ENCODE measurements at regions not wholly inside any gene's neighbourhood (a gene's known extent, or its start where the extent isn't known, plus 50 kb on each side); places are given as distances from the start of the nearest gene placed in this dataset.

DNA sequence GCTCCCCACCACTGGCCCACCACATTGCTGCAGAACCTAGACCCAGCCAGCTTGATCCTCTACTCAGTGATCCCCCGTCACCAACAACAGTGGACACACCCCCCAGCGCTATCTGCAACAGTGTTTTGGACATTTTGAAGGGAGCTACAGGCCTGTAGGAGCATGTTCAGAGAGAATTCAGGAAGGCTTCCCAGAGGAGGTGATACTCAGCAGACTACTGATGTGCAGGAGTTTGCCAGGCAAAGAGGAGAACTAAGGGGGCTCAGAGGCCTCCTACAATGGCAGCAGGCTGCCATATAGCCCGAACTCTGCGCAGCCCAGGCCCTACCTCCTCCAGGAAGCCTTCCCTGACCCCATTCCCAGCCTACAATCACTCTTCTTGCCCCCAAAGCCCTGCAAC is 70.0 kb downstream of the SYNE3 start:
- peak; percentile 91 for TF ChIP-seq ZFP3 (CRISPR knock-in tag; IDR thresholded peaks at IDR 0.05)
- TF ChIP-seq CREB5 (CRISPR knock-in tag; IDR thresholded peaks at IDR 0.05; ENCODE audit: low read depth): no peak
- ATAC-seq: no peak

- ATAC-seq: no peak
- TF ChIP-seq SNAI2 (CRISPR knock-in tag; IDR thresholded peaks at IDR 0.05) (no peak), CREB5 (CRISPR knock-in tag; IDR thresholded peaks at IDR 0.05; ENCODE audit: low read depth) (no peak), TCF4 (CRISPR knock-in tag; IDR thresholded peaks at IDR 0.05; ENCODE audit: borderline replicate concordance) (no peak)
Measured at GRCh38 chr14:95445676-95446075, 70.8 kb downstream of the SYNE3 start.

- ATAC-seq: no peak
- TF ChIP-seq ISL1 (CRISPR knock-in tag; IDR thresholded peaks at IDR 0.05) (peak; percentile 36), ZFP30 (CRISPR knock-in tag; IDR thresholded peaks at IDR 0.05) (no peak)
Measured at GRCh38 chr14:95445161-95445560, 71.3 kb downstream of the SYNE3 start.

DNA sequence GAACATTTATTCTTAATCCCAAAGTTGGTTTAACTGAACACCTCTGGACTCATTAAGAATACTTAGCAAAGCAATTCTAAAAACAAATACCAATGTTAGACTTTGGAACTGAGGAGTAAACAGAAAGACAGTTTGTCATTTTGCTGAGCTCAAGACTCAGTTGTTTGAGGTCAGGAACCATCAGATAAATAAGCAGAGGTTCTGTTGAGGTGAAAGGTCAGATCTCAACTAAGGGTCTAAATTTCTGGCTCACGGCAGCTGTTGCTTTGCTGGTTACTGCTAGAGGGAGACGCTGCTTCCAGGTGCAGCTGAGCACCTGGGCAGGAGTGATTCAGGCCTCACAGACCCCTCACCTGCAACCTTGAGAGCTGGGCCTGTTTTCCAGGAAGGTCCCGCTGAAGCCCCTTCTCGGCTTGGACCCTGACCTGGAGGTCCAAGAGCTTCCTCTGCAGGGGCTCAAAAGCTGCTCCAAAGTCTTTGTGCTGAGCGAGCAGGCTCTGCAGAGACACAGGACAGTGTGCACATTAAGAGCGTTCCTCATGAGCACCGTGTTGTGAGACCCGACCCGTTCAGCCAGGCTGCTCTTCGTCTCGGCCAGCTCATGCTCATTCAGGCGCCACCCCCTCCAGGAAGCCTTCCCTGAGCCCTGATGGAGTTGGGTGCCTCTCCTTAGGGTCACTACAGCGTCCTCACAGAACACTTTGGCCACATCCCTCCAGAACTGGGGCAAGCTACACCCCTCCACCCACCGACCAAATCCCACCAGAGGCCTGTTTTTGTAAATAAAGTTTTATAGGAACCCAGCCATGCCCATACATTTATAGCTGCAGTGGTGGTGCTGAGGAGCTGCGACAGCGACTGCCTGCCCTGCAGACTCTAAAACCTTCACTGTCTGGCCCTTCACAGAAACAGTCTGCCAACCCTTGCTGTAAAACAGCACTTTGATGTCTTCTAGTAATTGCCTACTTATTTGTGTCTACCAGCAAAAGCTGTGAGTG is 72.0 kb downstream of the SYNE3 start:
- ATAC-seq: no peak
- TF ChIP-seq POU6F1 (CRISPR knock-in tag; IDR thresholded peaks at IDR 0.05; ENCODE audit: borderline replicate concordance, low read depth): no peak
- TF ChIP-seq CSDC2 (CRISPR knock-in tag; IDR thresholded peaks at IDR 0.05): no peak
- TF ChIP-seq ZC3H10 (CRISPR knock-in tag; IDR thresholded peaks at IDR 0.05): no peak
- no peak for TF ChIP-seq ESRRG (CRISPR knock-in tag; IDR thresholded peaks at IDR 0.05)

- peak; percentile 95 for ATAC-seq
- TF ChIP-seq CSDC2 (CRISPR knock-in tag; IDR thresholded peaks at IDR 0.05): no peak
- no peak for TF ChIP-seq ZFP3 (CRISPR knock-in tag; IDR thresholded peaks at IDR 0.05)
- TF ChIP-seq BACH2 (CRISPR knock-in tag; IDR thresholded peaks at IDR 0.05; ENCODE audit: borderline replicate concordance): no peak
- TF ChIP-seq CREB5 (CRISPR knock-in tag; IDR thresholded peaks at IDR 0.05; ENCODE audit: low read depth): no peak
- TF ChIP-seq SNAI2 (CRISPR knock-in tag; IDR thresholded peaks at IDR 0.05): no peak
- TF ChIP-seq, protein P1, sequence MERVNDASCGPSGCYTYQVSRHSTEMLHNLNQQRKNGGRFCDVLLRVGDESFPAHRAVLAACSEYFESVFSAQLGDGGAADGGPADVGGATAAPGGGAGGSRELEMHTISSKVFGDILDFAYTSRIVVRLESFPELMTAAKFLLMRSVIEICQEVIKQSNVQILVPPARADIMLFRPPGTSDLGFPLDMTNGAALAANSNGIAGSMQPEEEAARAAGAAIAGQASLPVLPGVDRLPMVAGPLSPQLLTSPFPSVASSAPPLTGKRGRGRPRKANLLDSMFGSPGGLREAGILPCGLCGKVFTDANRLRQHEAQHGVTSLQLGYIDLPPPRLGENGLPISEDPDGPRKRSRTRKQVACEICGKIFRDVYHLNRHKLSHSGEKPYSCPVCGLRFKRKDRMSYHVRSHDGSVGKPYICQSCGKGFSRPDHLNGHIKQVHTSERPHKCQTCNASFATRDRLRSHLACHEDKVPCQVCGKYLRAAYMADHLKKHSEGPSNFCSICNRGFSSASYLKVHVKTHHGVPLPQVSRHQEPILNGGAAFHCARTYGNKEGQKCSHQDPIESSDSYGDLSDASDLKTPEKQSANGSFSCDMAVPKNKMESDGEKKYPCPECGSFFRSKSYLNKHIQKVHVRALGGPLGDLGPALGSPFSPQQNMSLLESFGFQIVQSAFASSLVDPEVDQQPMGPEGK (CRISPR knock-in tag; IDR thresholded peaks at IDR 0.05; ENCODE audit: borderline replicate concordance): no peak
- TF ChIP-seq, protein P2, sequence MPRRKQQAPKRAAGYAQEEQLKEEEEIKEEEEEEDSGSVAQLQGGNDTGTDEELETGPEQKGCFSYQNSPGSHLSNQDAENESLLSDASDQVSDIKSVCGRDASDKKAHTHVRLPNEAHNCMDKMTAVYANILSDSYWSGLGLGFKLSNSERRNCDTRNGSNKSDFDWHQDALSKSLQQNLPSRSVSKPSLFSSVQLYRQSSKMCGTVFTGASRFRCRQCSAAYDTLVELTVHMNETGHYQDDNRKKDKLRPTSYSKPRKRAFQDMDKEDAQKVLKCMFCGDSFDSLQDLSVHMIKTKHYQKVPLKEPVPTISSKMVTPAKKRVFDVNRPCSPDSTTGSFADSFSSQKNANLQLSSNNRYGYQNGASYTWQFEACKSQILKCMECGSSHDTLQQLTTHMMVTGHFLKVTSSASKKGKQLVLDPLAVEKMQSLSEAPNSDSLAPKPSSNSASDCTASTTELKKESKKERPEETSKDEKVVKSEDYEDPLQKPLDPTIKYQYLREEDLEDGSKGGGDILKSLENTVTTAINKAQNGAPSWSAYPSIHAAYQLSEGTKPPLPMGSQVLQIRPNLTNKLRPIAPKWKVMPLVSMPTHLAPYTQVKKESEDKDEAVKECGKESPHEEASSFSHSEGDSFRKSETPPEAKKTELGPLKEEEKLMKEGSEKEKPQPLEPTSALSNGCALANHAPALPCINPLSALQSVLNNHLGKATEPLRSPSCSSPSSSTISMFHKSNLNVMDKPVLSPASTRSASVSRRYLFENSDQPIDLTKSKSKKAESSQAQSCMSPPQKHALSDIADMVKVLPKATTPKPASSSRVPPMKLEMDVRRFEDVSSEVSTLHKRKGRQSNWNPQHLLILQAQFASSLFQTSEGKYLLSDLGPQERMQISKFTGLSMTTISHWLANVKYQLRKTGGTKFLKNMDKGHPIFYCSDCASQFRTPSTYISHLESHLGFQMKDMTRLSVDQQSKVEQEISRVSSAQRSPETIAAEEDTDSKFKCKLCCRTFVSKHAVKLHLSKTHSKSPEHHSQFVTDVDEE (CRISPR knock-in tag; IDR thresholded peaks at IDR 0.05): no peak
- TF ChIP-seq ZC3H10 (CRISPR knock-in tag; IDR thresholded peaks at IDR 0.05): no peak
- TF ChIP-seq TCF4 (CRISPR knock-in tag; IDR thresholded peaks at IDR 0.05; ENCODE audit: borderline replicate concordance): no peak
- no peak for TF ChIP-seq RARB (CRISPR knock-in tag; IDR thresholded peaks at IDR 0.05)
- no peak for TF ChIP-seq ARNTL (CRISPR knock-in tag; IDR thresholded peaks at IDR 0.05; ENCODE audit: borderline replicate concordance, low read depth)
Measured at GRCh38 chr14:95442633-95443021, 73.8 kb downstream of the SYNE3 start.
